ENCODE measurements at regions not wholly inside any gene's neighbourhood (a gene's known extent, or its start where the extent isn't known, plus 50 kb on each side); places are given as distances from the start of the nearest gene placed in this dataset.

DNA sequence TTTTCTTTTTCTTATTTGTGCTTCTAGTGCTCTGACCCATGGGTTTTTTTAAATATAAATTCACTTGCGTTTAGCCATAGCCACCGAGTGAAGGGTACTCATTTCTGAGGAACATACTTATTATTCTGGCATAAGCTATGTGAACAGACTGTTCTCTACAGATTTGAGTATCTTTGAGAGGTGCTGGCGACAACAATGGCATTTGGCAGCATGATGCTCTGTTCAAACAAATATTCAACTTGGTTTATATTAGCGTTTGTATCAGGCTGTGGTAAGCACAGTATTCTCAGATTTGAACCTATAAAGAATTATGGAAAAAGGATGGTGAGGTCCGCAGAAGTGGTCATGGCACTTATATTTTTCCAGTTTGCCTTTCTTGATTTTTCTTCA, 108.7 kb upstream of the LIMCH1 start:
- TF ChIP-seq, protein P1, sequence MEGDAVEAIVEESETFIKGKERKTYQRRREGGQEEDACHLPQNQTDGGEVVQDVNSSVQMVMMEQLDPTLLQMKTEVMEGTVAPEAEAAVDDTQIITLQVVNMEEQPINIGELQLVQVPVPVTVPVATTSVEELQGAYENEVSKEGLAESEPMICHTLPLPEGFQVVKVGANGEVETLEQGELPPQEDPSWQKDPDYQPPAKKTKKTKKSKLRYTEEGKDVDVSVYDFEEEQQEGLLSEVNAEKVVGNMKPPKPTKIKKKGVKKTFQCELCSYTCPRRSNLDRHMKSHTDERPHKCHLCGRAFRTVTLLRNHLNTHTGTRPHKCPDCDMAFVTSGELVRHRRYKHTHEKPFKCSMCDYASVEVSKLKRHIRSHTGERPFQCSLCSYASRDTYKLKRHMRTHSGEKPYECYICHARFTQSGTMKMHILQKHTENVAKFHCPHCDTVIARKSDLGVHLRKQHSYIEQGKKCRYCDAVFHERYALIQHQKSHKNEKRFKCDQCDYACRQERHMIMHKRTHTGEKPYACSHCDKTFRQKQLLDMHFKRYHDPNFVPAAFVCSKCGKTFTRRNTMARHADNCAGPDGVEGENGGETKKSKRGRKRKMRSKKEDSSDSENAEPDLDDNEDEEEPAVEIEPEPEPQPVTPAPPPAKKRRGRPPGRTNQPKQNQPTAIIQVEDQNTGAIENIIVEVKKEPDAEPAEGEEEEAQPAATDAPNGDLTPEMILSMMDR (IDR thresholded peaks at IDR 0.05) = no peak
- TF ChIP-seq POLR2A (IDR thresholded peaks at IDR 0.05) = no peak

Measured in esophagus squamous epithelium (tissue), 4 donors.